Amygdala (tissue), 56 donors: ENCODE measurements at regions not wholly inside any gene's neighbourhood (a gene's known extent, or its start where the extent isn't known, plus 50 kb on each side); places are given as distances from the start of the nearest gene placed in this dataset.
"Not testable (repeated sequence)": the region's sequence is repeated elsewhere in the genome, so short reads cannot be mapped to it uniquely, and the experiment has no call there.

Source experiments
- DNase-seq, 56 donors: peaks; one replicate each; lab custom pipeline; 2025; lab: John Stamatoyannopoulos, UW

DNA sequence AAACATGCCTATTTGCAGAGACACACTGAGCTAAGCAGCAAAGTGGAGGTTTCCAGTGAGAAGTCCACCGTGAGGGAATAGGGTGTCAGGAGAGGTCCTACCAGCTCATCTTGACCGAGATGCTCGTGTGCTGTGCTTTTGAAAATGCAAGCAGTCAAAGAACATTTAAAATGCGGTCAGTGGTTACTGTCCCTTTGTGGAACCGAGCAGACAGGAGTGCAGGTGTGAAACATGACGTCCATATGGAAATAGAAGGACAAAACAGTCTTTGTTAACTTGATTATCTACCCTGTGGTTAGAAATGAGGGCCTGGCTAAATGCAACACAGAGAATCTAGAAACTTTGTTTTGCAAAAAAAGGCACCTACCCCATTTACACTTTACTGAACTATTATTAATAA, 473.3 kb downstream of the SPATA31A6 start:
- not testable (repeated sequence) for DNase-seq

DNA sequence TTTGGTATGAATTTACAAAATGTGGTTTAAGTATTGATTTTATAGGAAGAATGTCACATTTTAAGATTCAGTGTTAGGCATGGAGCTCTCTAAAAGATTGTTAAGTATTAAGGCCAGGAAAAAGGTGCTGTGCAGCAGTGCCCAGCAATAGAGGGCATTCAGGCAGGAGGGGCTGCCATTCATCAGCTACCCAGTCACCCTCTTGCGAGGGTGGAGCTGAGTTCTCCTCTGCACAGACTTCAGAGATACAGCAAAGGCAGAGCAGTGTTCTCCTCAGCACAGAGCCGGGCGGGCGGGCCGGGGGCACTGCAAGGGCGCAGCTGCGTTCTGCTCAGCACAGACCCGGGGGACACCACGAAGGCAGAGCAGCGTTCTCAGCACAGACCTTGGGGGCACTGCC, 474.0 kb downstream of the SPATA31A6 start:
- DNase-seq: not testable (repeated sequence)

DNA sequence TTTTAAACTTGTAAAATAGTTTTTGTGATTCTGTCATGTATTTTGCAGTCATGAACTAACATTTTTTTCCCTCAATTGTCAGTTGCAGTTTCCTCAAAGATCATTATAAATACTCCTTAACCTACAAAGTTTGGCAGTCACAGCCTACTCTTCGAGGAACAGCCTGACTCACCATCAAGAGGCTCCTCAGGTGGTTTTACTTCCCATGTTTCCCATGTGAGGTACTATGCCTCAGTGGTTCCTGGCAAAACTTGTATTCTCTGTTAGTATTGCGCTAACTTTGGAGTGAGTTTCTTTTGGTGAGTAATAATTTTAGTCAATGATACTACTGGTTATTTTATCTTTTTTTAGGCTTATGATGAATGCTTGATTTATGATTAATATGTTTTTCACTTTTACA, 513.7 kb downstream of the SPATA31A6 start:
- not testable (repeated sequence) for DNase-seq

- DNase-seq: not testable (repeated sequence)
Measured at GRCh38 chr9:42702890-42703289, 519.4 kb downstream of the SPATA31A6 start.

DNA sequence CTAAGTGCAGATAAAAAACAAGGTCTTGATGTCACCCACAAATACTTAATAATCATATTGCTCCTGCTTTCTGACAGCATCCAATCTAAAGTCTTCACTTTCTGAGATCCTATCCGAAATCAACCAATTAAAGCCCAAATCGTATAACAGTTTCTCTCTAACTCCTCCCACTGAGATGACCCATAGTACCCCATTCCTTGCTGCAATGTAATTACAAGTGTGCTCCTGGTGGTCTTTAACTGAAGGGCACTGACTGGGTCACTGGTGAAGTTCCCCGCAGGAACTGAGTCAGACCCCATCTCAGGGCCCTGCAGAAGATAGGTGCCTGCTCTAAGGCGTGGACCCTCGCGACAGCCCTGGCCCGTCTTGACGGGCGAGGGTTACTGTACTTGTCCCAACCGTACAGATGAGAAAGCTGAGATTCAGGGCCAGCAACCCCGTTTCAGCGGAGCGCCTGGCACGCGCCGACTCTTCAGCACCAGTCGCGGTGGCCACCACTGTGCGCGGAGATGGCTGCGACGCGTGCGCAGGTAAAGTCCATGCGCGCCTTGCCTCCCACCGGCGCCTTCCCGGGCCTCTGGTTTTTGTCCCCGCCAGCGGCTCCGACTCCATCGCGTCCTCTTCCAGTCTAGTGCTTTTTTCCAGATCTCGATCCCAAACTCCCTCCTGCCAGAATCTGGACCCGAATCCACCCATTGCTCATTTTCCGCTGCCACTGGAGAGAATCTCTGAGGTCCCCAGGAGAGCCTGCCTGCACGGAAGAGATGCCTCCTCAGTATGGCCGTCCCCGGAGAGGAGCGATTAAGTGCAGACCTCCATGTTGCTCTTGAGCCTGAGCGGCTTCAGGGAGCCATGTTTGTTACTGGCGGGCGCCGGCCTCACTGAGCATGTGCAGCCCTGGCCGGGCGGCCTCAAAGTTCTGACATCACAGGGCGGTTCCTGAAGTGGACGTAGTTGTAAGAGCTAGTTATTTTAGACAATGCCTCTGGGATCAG, 541.7 kb downstream of the SPATA31A6 start:
- DNase-seq: peak in 9 of 56 donors; percentile 30 to 76 (median 52)

- peak in 52 of 56 donors; percentile 7 to 80 (median 46) for DNase-seq
Measured at GRCh38 chr9:42743030-42743814, 559.8 kb downstream of the SPATA31A6 start.

GRCh38 chr9:42757251-42757650, 573.8 kb downstream of the SPATA31A6 start:
- peak in 1 of 56 donors; percentile 0 for DNase-seq

DNA sequence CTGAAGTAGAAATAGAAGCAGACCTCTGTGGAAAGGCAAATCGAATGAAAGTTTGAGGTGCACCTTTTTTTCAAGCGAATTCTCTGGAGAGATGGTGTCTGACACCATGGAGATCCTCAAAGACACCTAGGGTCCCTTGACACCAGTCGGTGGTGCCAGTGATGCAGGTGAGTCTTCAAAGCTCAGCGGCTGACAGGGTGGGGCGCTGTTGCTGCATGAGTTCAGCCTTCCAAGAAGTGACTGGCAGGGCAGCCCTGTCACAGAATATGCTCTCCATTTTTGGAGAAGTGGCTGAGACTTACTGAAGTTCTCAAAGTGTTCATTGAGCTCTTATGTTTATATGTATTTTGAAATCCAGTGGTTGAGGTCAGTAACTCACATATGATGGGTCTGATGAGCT, 575.9 kb downstream of the SPATA31A6 start:
- DNase-seq: not testable (repeated sequence)

DNA sequence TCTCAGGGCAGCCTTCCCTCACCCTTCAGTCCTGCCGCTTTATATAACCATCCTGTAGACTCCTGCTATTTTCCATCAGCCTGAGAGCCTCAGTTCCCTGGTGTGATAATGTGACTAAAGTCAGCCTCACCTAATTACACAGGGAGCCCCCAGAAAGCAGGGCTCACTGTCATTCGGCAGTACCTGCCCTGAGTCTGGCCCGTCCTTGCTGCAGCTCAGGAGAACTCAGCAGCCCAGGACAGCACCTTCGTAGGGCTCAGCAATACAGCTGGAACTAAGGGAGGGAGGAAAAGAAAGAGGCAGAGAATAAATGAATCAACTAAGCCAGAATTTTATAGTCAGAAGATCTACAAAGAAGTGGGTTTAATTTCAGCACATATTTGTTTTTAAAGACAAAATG, 598.7 kb downstream of the SPATA31A6 start:
- DNase-seq: not testable (repeated sequence)

- not testable (repeated sequence) for DNase-seq
Measured at GRCh38 chr9:42792725-42793124, 609.3 kb downstream of the SPATA31A6 start.

DNA sequence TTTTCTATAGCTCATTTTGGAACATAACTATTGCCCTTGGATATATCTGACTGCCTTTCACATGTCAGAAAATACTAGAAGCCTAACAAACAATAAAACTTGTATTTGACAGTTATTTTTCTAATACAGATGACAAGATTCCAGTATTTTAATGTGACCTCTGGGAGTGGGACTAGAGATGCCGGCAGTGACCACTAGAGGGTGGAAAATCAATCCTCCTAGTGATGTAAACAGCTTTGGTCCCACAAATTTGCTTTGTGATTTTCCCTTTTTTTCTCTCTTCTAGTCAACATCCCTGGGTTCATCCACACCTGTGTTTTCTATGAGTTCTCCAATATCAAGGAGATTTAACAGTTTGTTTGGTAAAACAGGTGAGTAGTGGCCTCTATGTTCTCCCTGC, 615.1 kb downstream of the SPATA31A6 start:
- DNase-seq: not testable (repeated sequence)

DNA sequence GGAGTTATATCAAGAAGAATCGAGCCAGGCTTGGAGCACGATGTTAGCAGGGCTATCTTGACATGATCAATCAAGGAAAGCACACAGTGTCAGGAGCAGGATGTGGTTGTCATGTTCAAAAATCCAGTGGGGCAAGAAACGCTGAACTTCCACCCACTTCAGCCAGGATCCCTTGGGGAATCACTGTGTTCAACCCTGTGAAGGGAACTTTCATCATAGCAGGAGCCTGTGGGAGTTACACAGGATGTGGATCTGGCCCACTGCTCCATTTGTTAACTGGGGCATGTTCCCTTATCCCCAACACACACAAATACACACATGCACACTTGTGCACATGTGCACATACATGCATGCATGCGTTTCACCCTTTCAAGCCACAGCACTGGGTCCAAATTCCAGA, 619.3 kb downstream of the SPATA31A6 start:
- DNase-seq: not testable (repeated sequence)

GRCh38 chr9:42806674-42807073, 623.2 kb downstream of the SPATA31A6 start:
- DNase-seq: peak in 1 of 56 donors; percentile 7

DNA sequence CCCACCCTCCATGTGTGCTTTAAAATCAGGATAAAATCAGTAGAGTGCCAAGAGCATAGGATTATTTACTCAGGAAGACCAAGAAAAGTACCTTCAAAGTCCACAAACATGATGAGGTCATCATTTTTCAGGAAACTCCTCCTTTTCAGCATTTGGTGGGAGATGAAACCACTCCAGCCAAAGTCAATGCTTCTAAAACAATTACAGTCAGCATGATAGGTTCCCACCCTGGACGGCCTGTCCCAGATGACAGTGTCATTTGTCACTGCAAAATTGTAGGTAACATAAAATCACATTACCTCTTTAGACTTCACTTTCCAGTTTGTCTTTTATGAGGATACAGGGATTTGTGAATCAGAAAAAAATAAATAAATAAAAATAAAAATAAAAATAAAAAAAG, 638.0 kb downstream of the SPATA31A6 start:
- not testable (repeated sequence) for DNase-seq

GRCh38 chr9:42848156-42848555, 664.7 kb downstream of the SPATA31A6 start:
- not testable (repeated sequence) for DNase-seq

GRCh38 chr9:42850896-42851693, 667.6 kb downstream of the SPATA31A6 start:
- DNase-seq: peak in 1 of 56 donors; percentile 37

DNA sequence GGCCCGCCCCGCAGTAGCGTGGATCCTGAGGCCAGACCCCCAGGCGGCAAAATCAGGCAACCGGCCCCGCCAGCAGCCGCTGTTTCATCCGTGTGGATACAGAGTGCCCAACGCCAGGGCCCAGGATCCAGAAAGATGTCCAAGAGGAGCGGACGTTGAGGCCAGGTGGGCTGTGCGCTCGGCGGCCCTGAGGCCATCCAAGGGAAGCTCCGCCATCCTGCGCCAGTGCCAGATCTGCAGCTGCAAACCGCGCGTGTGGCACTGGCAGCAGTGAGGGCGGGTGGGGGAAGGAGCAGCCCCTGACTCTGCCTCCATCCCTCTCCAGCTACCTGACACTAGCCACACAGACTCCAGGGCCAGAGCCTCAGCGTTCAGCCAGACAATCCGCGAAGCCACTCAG, 668.2 kb downstream of the SPATA31A6 start:
- peak in 1 of 56 donors; percentile 0 for DNase-seq

GRCh38 chr9:42852133-42852930, 668.9 kb downstream of the SPATA31A6 start:
- peak in 22 of 56 donors; percentile 0 to 48 (median 14) for DNase-seq

DNA sequence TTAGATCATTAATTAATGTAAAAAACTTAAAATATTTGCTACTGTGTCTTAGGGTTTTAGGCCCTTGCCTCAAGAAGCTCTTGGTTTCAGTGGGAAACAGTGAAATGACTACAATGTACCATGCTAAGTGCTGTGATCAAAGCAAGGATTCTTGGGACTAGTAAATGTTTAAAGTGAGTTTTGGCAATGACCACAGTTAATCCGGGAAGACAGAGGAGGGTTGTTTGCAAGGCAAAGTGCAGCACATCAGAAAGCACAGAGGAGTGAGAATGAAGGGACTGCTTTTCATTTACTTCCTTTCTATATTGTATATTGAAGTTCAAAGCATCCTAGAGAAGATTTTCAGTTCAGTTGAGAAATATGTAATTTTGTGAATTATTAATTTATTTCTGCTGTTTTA, 676.7 kb downstream of the SPATA31A6 start:
- not testable (repeated sequence) for DNase-seq
